ENCODE measurements at regions not wholly inside any gene's neighbourhood (a gene's known extent, or its start where the extent isn't known, plus 50 kb on each side); places are given as distances from the start of the nearest gene placed in this dataset.

- TF ChIP-seq CBX2 (IDR thresholded peaks at IDR 0.05; ENCODE audit: borderline replicate concordance, low read depth) (no peak), TP53 (CRISPR knock-in tag; IDR thresholded peaks at IDR 0.05) (no peak), POLR2A (IDR thresholded peaks at IDR 0.05; ENCODE audit: low read length) (no peak)
- TF ChIP-seq, protein P1, sequence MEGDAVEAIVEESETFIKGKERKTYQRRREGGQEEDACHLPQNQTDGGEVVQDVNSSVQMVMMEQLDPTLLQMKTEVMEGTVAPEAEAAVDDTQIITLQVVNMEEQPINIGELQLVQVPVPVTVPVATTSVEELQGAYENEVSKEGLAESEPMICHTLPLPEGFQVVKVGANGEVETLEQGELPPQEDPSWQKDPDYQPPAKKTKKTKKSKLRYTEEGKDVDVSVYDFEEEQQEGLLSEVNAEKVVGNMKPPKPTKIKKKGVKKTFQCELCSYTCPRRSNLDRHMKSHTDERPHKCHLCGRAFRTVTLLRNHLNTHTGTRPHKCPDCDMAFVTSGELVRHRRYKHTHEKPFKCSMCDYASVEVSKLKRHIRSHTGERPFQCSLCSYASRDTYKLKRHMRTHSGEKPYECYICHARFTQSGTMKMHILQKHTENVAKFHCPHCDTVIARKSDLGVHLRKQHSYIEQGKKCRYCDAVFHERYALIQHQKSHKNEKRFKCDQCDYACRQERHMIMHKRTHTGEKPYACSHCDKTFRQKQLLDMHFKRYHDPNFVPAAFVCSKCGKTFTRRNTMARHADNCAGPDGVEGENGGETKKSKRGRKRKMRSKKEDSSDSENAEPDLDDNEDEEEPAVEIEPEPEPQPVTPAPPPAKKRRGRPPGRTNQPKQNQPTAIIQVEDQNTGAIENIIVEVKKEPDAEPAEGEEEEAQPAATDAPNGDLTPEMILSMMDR (IDR thresholded peaks at IDR 0.05), result no peak
Observed at GRCh38 chr18:51848702-51849101, 491.3 kb upstream of the DCC start.

Measured in A549 (cell line).